IMR-90 (cell line): ENCODE measurements at regions not wholly inside any gene's neighbourhood (a gene's known extent, or its start where the extent isn't known, plus 50 kb on each side); places are given as distances from the start of the nearest gene placed in this dataset.
"Not testable (repeated sequence)": the region's sequence is repeated elsewhere in the genome, so short reads cannot be mapped to it uniquely, and the experiment has no call there.

Experiments used
- ATAC-seq: fragments of 200-7000 bp; cut with Tn5 transposase; 2 replicates; pipeline ENCODE4 v1.9.1; 2020; ENCODE audit warnings: low read depth, mild to moderate bottlenecking, moderate library complexity
- BruUV-seq: library from RNA; stranded (reverse); fragments of 400-500 nt; replicated peaks from 2 replicates; lab custom pipeline; 2021; lab: Mats Ljungman, UMichigan
- CTCF ChIA-PET: fragments of 300-600 bp; formaldehyde crosslinking; extraction: SDS; loops from one replicate; lab custom pipeline; 2021; ENCODE audit warnings: antibody characterized with exemption; lab: Yijun Ruan, JAX
- POLR2A ChIA-PET: fragments of 300-600 bp; sonication (Branson Sonifier 250); formaldehyde crosslinking; loops from one replicate; lab custom pipeline; 2022; ENCODE audit warnings: antibody characterized with exemption; ENCODE audit not compliant: unreplicated experiment; lab: Charles Lee
- DNase-seq: peaks from one replicate; pipeline ENCODE4 v3.0.0; 2013
- H2AFZ ChIP-seq: replicated peaks from 2 replicates; pipeline ENCODE3; 2013; ENCODE audit warnings: low read length, mild to moderate bottlenecking; ENCODE audit not compliant: poor library complexity
- H2AK5ac ChIP-seq: 2 replicates; pipeline ENCODE4 v1.6.1; 2013; ENCODE audit warnings: low read depth, low read length, inconsistent platforms
- H2AK9ac ChIP-seq: replicated peaks from 2 replicates; pipeline ENCODE3; 2013; ENCODE audit warnings: mild to moderate bottlenecking, low read depth, low read length, moderate library complexity; ENCODE audit not compliant: poor library complexity
- H2BK120ac ChIP-seq: 2 replicates; pipeline ENCODE4 v1.6.1; 2013; ENCODE audit warnings: low read depth, low read length, inconsistent platforms
- H2BK15ac ChIP-seq: 3 replicates; pipeline ENCODE4 v1.6.1; 2013; ENCODE audit warnings: low read depth, low read length, inconsistent platforms
- H2BK20ac ChIP-seq: 2 replicates; pipeline ENCODE4 v1.6.1; 2013; ENCODE audit warnings: low read depth, mild to moderate bottlenecking, inconsistent platforms, low read length, moderate library complexity
- H2BK5ac ChIP-seq: 2 replicates; pipeline ENCODE4 v1.6.1; 2013; ENCODE audit warnings: mild to moderate bottlenecking, low read depth, low read length, inconsistent platforms; ENCODE audit not compliant: poor library complexity, severe bottlenecking
- H3K14ac ChIP-seq: replicated peaks from 2 replicates; pipeline ENCODE4 v1.6.1; 2013; ENCODE audit warnings: low read depth, low read length, inconsistent platforms
- H3K18ac ChIP-seq: 2 replicates; pipeline ENCODE4 v1.6.1; 2013; ENCODE audit warnings: low read depth, low read length, control low read depth
- H3K23ac ChIP-seq: 2 replicates; pipeline ENCODE4 v1.6.1; 2013; ENCODE audit warnings: low read depth, low read length, inconsistent platforms
- H3K27ac ChIP-seq: 2 replicates; pipeline ENCODE4 v1.5.1; 2013; ENCODE audit warnings: mild to moderate bottlenecking, control low read depth, low read length; ENCODE audit not compliant: insufficient read depth
- H3K27me3 ChIP-seq: 2 replicates; pipeline ENCODE4 v1.6.1; 2013; ENCODE audit warnings: low read length; ENCODE audit not compliant: control insufficient read depth, insufficient read depth
- H3K36me3 ChIP-seq: 2 replicates; pipeline ENCODE4 v1.6.1; 2013; ENCODE audit warnings: low read length, mixed read lengths; ENCODE audit not compliant: control insufficient read depth, insufficient read depth
- H3K4ac ChIP-seq: 2 replicates; pipeline ENCODE4 v1.6.1; 2013; ENCODE audit warnings: low read depth, low read length, inconsistent platforms
- H3K4me1 ChIP-seq: 2 replicates; pipeline ENCODE4 v1.6.1; 2013; ENCODE audit warnings: low read length, mixed read lengths; ENCODE audit not compliant: control insufficient read depth, insufficient read depth
- H3K4me2 ChIP-seq: 2 replicates; pipeline ENCODE4 v1.6.1; 2013; ENCODE audit warnings: low read depth, mild to moderate bottlenecking, control low read depth, low read length, moderate library complexity
- H3K4me3 ChIP-seq: 2 replicates; pipeline ENCODE4 v1.5.1; 2013; ENCODE audit warnings: low read depth, mild to moderate bottlenecking, control low read depth, low read length, moderate library complexity; ENCODE audit not compliant: insufficient read depth
- H3K56ac ChIP-seq: 2 replicates; pipeline ENCODE4 v1.6.1; 2013; ENCODE audit warnings: low read length, inconsistent platforms; ENCODE audit not compliant: insufficient read depth; ENCODE audit errors: extremely low read depth
- H3K79me1 ChIP-seq, 2 experiments: 2 replicates each; pipeline ENCODE4 v1.6.1; 2013; ENCODE audit warnings: low read length in 2 of 2, inconsistent platforms in 1 of 2, low read depth in 1 of 2
- H3K9ac ChIP-seq: 2 replicates; pipeline ENCODE4 v1.6.1; 2013; ENCODE audit warnings: low read depth, low read length, control low read depth
- H3K9me1 ChIP-seq: 2 replicates; pipeline ENCODE4 v1.6.1; 2013; ENCODE audit warnings: low read length, inconsistent platforms; ENCODE audit not compliant: insufficient read depth
- H3K9me3 ChIP-seq: 2 replicates; pipeline ENCODE4 v1.6.1; 2013; ENCODE audit warnings: low read length; ENCODE audit not compliant: control insufficient read depth, insufficient read depth
- H4K20me1 ChIP-seq: 2 replicates; pipeline ENCODE4 v1.6.1; 2013; ENCODE audit warnings: low read length, inconsistent platforms; ENCODE audit not compliant: insufficient read depth
- H4K5ac ChIP-seq: 2 replicates; pipeline ENCODE4 v1.6.1; 2013; ENCODE audit warnings: mild to moderate bottlenecking, low read depth, low read length, control low read depth
- H4K8ac ChIP-seq, 2 experiments: 2 replicates each; pipeline ENCODE4 v1.6.1; 2013; ENCODE audit warnings: low read depth in 2 of 2, low read length in 2 of 2, control low read depth in 1 of 2, inconsistent platforms in 1 of 2
- H4K91ac ChIP-seq: 2 replicates; pipeline ENCODE4 v1.6.1; 2013; ENCODE audit warnings: low read depth, low read length, inconsistent platforms; ENCODE audit not compliant: insufficient read depth
- CEBPB ChIP-seq: IDR thresholded peaks from 2 replicates; pipeline ENCODE4 v1.6.1; 2012; ENCODE audit warnings: low read depth, low read length, improper control_type of control experiment
- CTCF ChIP-seq: conservative IDR thresholded peaks from 2 replicates; pipeline ENCODE4 v1.5.1; 2012; ENCODE audit warnings: mild to moderate bottlenecking, low read depth, low read length, improper control_type of control experiment
- MAFK ChIP-seq: IDR thresholded peaks from 2 replicates; pipeline ENCODE4 v1.6.1; 2012; ENCODE audit warnings: low read depth, low read length, improper control_type of control experiment
- POLR2A ChIP-seq: IDR thresholded peaks from 2 replicates; pipeline ENCODE4 v1.6.1; 2012; ENCODE audit warnings: mild to moderate bottlenecking, low read depth, low read length
- RFX5 ChIP-seq: IDR thresholded peaks from 2 replicates; pipeline ENCODE4 v1.8.0; 2012; ENCODE audit warnings: low read depth, mild to moderate bottlenecking, low read length, moderate library complexity
- WGBS, 2 experiments: methylation state at CpG; one replicate each; pipeline versions ENCODE4 v1.1.5 to v1.1.7; 2013; ENCODE audit warnings: missing lambda C conversion rate in 2 of 2; ENCODE audit not compliant: insufficient read length in 1 of 2; ENCODE audit errors: extremely low coverage in 2 of 2; 5-methylcytosine and 5-hydroxymethylcytosine counted together
- dilution Hi-C: fragments of 300-500 bp; cut with HindIII; formaldehyde crosslinking; loops from one replicate; pipeline ENCODE4 v1.14.3; 2018; ENCODE audit warnings: low sequenced_read_pairs; ENCODE audit not compliant: unreplicated experiment
- in situ Hi-C: fragments of 300-500 bp; cut with MboI; formaldehyde crosslinking; loops from 3 replicates; pipeline ENCODE4 v1.14.3; 2019; ENCODE audit warnings: low sequenced_read_pairs, inconsistent platforms, mixed read lengths
- intact Hi-C: fragments of 100-400 bp; cut with micrococcal nuclease; formaldehyde crosslinking; loops from 2 replicates; pipeline ENCODE4 v1.10.0; 2022

- no peaks in the 10 kb centered on the region for H3K36me3 ChIP-seq
- no peaks in the 10 kb centered on the region for H3K9me3 ChIP-seq
- no peaks in the 10 kb centered on the region for H3K27me3 ChIP-seq
- intact Hi-C loops = no loop called here
- no peak overlapping the region for H2AK9ac ChIP-seq
- H3K4me2 ChIP-seq = no peak overlapping the region
- no peak overlapping the region for H3K9ac ChIP-seq
- no peak overlapping the region for H4K8ac ChIP-seq
- ATAC-seq (no peak), DNase-seq (no peak)
- H3K27ac ChIP-seq = no peak overlapping the region
- H4K5ac ChIP-seq = no peak overlapping the region
- H2BK5ac ChIP-seq = no peak overlapping the region
- H3K56ac ChIP-seq = no peak overlapping the region
- no peak overlapping the region for H2BK20ac ChIP-seq
- H2BK120ac ChIP-seq = no peak overlapping the region
- no peak overlapping the region for H2AK5ac ChIP-seq
- TF ChIP-seq CEBPB (no peak), POLR2A (no peak), RFX5 (no peak), CTCF (no peak), MAFK (no peak)
- H3K18ac ChIP-seq = no peak overlapping the region
- no CpG with 5 or more reads among the region's 7 CpGs for WGBS, 2 experiments
- H3K14ac ChIP-seq = no peak overlapping the region
- no peak overlapping the region for H3K23ac ChIP-seq
- H4K91ac ChIP-seq = no peak overlapping the region
- no peak overlapping the region for H2BK15ac ChIP-seq
- ChIA-PET POLR2A (no interaction called here), CTCF (no interaction called here)
- H3K79me1 ChIP-seq = no peaks in the 10 kb centered on the region
- no peak overlapping the region for H3K4ac ChIP-seq
- no TSS peak for BruUV-seq
- dilution Hi-C loops = no loop called here
- no peaks in the 10 kb centered on the region for H4K20me1 ChIP-seq
- in situ Hi-C loops = no loop called here
- no peak overlapping the region for H3K4me3 ChIP-seq
- no peaks in the 10 kb centered on the region; the same call in 1 of the 2 replicates for H3K9me1 ChIP-seq
- no peak overlapping the region for H2AFZ ChIP-seq
- H3K4me1 ChIP-seq = peaks cover 3% of the 10 kb centered on the region; the same call in 1 of the 2 replicates
Observed at GRCh38 chr6:105855433-105855832, 230.7 kb upstream of the PRDM1 start.

GRCh38 chr6:105853979-105854378 lies 232.2 kb upstream of the PRDM1 start:
- H3K4me1 ChIP-seq, CTCF ChIA-PET: not testable (repeated sequence)

More at GRCh38 chr6:105853979-105854378, 232.2 kb upstream of the PRDM1 start:
- H3K23ac ChIP-seq, H4K8ac ChIP-seq, H3K4me2 ChIP-seq, H3K9ac ChIP-seq, H3K18ac ChIP-seq, H2AK5ac ChIP-seq, in situ Hi-C loops, H4K5ac ChIP-seq, H3K27me3 ChIP-seq, H2BK15ac ChIP-seq, intact Hi-C loops, ATAC-seq, H3K27ac ChIP-seq, H3K4ac ChIP-seq, dilution Hi-C loops, H3K14ac ChIP-seq, H3K79me1 ChIP-seq, H2BK20ac ChIP-seq, H3K9me1 ChIP-seq, H3K36me3 ChIP-seq, H3K9me3 ChIP-seq, H2AFZ ChIP-seq, H4K20me1 ChIP-seq, DNase-seq, H2AK9ac ChIP-seq, H3K4me3 ChIP-seq, H2BK120ac ChIP-seq, H2BK5ac ChIP-seq, BruUV-seq, POLR2A ChIA-PET, H4K91ac ChIP-seq, H3K56ac ChIP-seq: not testable (repeated sequence)
- 100% methylated on average over 5 of the region's 33 CpGs; no CpG with 5 or more reads in 1 of the 2 experiments for WGBS, 2 experiments
